AG09309 (cell line): ENCODE measurements at regions not wholly inside any gene's neighbourhood (a gene's known extent, or its start where the extent isn't known, plus 50 kb on each side); places are given as distances from the start of the nearest gene placed in this dataset.

Experiments
- DNase-seq: peaks from one replicate; pipeline ENCODE4 v3.0.0-alpha.2; 2010; ENCODE audit warnings: low read depth
- H3K4me3 ChIP-seq: 2 replicates; pipeline ENCODE4 v1.5.1; 2011; ENCODE audit warnings: mild to moderate bottlenecking, low read depth, low read length, moderate library complexity; ENCODE audit not compliant: control insufficient read depth
- CTCF ChIP-seq: IDR thresholded peaks from 2 replicates; pipeline ENCODE4 v1.5.1; 2011; ENCODE audit warnings: mild to moderate bottlenecking, low read depth, low read length, inconsistent platforms; ENCODE audit not compliant: insufficient read depth, control insufficient read depth; ENCODE audit errors: missing control alignments

GRCh38 chr6:140393665-140394540 is 1019.5 kb upstream of the CITED2 start:
- H3K4me3 ChIP-seq, result no peak overlapping the region
- DNase-seq, result no peak
- TF ChIP-seq CTCF, result no peak

- DNase-seq, result no peak
- TF ChIP-seq CTCF, result no peak
- H3K4me3 ChIP-seq, result no peak overlapping the region
Measured at GRCh38 chr6:140388815-140389214, 1014.4 kb upstream of the CITED2 start.

- DNase-seq, result no peak
- TF ChIP-seq CTCF, result no peak
- no peak overlapping the region for H3K4me3 ChIP-seq
Measured at GRCh38 chr6:140388192-140388802, 1013.8 kb upstream of the CITED2 start.

GRCh38 chr6:140385679-140386078 is 1011.2 kb upstream of the CITED2 start:
- no peak overlapping the region for H3K4me3 ChIP-seq
- TF ChIP-seq CTCF, result no peak
- no peak for DNase-seq

GRCh38 chr6:140382355-140382754 is 1007.9 kb upstream of the CITED2 start:
- no peak for DNase-seq
- TF ChIP-seq CTCF, result no peak
- no peak overlapping the region for H3K4me3 ChIP-seq

DNA sequence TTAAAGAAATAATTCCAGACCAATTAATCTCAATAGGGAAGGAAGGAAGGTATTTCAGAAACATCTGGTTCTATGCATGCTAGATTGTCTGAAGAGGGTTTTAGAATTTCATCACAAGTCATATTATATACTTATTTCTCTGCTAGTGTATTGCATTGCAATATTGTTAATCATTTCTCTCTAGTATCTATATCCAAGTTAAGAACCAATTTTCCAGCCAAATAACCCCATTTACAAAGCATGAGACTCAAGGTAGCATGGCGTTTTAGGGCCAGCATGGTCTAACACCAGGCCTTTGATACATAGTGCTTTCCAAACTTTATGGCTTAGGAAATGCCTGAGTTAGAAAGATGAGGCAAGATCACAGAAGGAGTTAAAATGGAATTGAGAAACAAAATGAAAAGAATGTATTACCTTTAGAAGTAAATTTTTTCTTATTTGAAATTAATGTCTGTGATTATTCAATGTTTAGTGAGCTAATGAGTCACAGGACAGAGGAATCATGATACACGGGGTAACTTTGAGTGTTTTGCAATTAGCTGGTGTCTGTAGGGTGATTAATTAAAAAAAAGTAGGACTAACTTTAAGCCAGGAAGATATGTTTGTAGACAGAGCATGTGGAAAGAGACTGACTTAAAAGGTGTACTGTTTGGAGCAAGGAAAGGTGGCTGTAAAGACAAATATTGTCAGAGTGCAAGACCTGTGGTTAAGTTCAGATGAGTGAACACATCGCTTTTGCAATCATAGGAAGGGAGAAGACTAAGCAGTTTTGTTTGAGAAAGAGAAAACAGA is 1006.2 kb upstream of the CITED2 start:
- no peak for DNase-seq
- no peak overlapping the region for H3K4me3 ChIP-seq
- TF ChIP-seq CTCF, result no peak
